HAP-1 (cell line): ENCODE measurements at regions not wholly inside any gene's neighbourhood (a gene's known extent, or its start where the extent isn't known, plus 50 kb on each side); places are given as distances from the start of the nearest gene placed in this dataset.
A peak's percentile ranks its signal among the peaks of the same experiment; 100 is the strongest.

ENCODE experiments used
- DNase-seq, 2 experiments: peaks; one replicate each; pipeline ENCODE4 v3.0.0-alpha.2; 2016 to 2020; ENCODE audit warnings: low spot score in 2 of 2
- H3K27me3 ChIP-seq: fragments of 250-450 bp; sonication (Bioruptor Pico); 2 replicates; pipeline ENCODE4 v1.5.1; 2020; ENCODE audit warnings: low read depth, mild to moderate bottlenecking, moderate library complexity
- H3K36me3 ChIP-seq: fragments of 250-450 bp; sonication (Bioruptor Pico); replicated peaks from 2 replicates; pipeline ENCODE4 v1.5.1; 2020; ENCODE audit warnings: mild to moderate bottlenecking
- H3K4me1 ChIP-seq: fragments of 250-450 bp; sonication (Bioruptor Pico); 2 replicates; pipeline ENCODE4 v1.5.1; 2020; ENCODE audit warnings: mild to moderate bottlenecking
- H3K4me3 ChIP-seq: fragments of 250-450 bp; sonication (Bioruptor Pico); 2 replicates; pipeline ENCODE4 v1.5.1; 2020; ENCODE audit warnings: mild to moderate bottlenecking, moderate library complexity
- H3K9me3 ChIP-seq: fragments of 250-450 bp; sonication (Bioruptor Pico); 2 replicates; pipeline ENCODE4 v1.5.1; 2020; ENCODE audit warnings: mild to moderate bottlenecking, moderate library complexity
- in situ Hi-C: fragments of 300-500 bp; cut with MboI; formaldehyde crosslinking; loops from 3 replicates; pipeline ENCODE4 v1.14.3; 2020; ENCODE audit warnings: low sequenced_read_pairs, inconsistent platforms, mixed read lengths

- Histone ChIP-seq H3K9me3 (no peaks in the 10 kb centered on the region), H3K4me1 (no peaks in the 10 kb centered on the region), H3K36me3 (no peaks in the 10 kb centered on the region), H3K27me3 (no peaks in the 10 kb centered on the region), H3K4me3 (no peak overlapping the region)
- in situ Hi-C loops = no loop called here
- peak in 1 of 2 experiments; percentile 11 for DNase-seq
Measured at GRCh38 chr18:79622004-79622403, 57.6 kb upstream of the CTDP1 start.

- Histone ChIP-seq H3K36me3 (no peaks in the 10 kb centered on the region), H3K27me3 (no peaks in the 10 kb centered on the region), H3K4me3 (no peak overlapping the region), H3K4me1 (no peaks in the 10 kb centered on the region), H3K9me3 (no peaks in the 10 kb centered on the region)
- in situ Hi-C loops = no loop called here
- DNase-seq = no peak
Measured at GRCh38 chr18:79624356-79625170, 55.0 kb upstream of the CTDP1 start.

- H3K27me3 ChIP-seq = no peaks in the 10 kb centered on the region
- no peaks in the 10 kb centered on the region for H3K4me1 ChIP-seq
- no peak for DNase-seq
- H3K9me3 ChIP-seq = no peaks in the 10 kb centered on the region
- in situ Hi-C loops = no loop called here
- H3K4me3 ChIP-seq = no peak overlapping the region
- H3K36me3 ChIP-seq = no peaks in the 10 kb centered on the region
Measured at GRCh38 chr18:79625195-79625923, 54.2 kb upstream of the CTDP1 start.

GRCh38 chr18:79625924-79626561, 53.6 kb upstream of the CTDP1 start:
- no peak for DNase-seq
- H3K4me3 ChIP-seq = no peak overlapping the region
- no peaks in the 10 kb centered on the region for H3K9me3 ChIP-seq
- H3K4me1 ChIP-seq = no peaks in the 10 kb centered on the region
- H3K36me3 ChIP-seq = no peaks in the 10 kb centered on the region
- H3K27me3 ChIP-seq = no peaks in the 10 kb centered on the region
- in situ Hi-C loops = no loop called here

- Histone ChIP-seq H3K36me3 (no peaks in the 10 kb centered on the region), H3K9me3 (no peaks in the 10 kb centered on the region), H3K4me1 (no peaks in the 10 kb centered on the region), H3K27me3 (no peaks in the 10 kb centered on the region), H3K4me3 (no peak overlapping the region)
- DNase-seq = no peak
- in situ Hi-C loops = no loop called here
Measured at GRCh38 chr18:79626905-79627749, 52.5 kb upstream of the CTDP1 start.

GRCh38 chr18:79627750-79628294, 51.8 kb upstream of the CTDP1 start:
- in situ Hi-C loops = no loop called here
- no peak for DNase-seq
- Histone ChIP-seq H3K36me3 (no peaks in the 10 kb centered on the region), H3K4me1 (no peaks in the 10 kb centered on the region), H3K9me3 (no peaks in the 10 kb centered on the region), H3K27me3 (no peaks in the 10 kb centered on the region), H3K4me3 (no peak overlapping the region)

- H3K9me3 ChIP-seq = no peaks in the 10 kb centered on the region
- H3K36me3 ChIP-seq = no peaks in the 10 kb centered on the region
- DNase-seq = no peak
- no peaks in the 10 kb centered on the region for H3K27me3 ChIP-seq
- in situ Hi-C loops = no loop called here
- no peaks in the 10 kb centered on the region for H3K4me1 ChIP-seq
- H3K4me3 ChIP-seq = no peak overlapping the region
Measured at GRCh38 chr18:79628416-79629248, 51.0 kb upstream of the CTDP1 start.

GRCh38 chr18:79629249-79629558, 50.4 kb upstream of the CTDP1 start:
- H3K27me3 ChIP-seq = no peaks in the 10 kb centered on the region
- in situ Hi-C loops = no loop called here
- H3K36me3 ChIP-seq = no peaks in the 10 kb centered on the region
- H3K4me1 ChIP-seq = no peaks in the 10 kb centered on the region
- no peaks in the 10 kb centered on the region for H3K9me3 ChIP-seq
- DNase-seq = no peak
- H3K4me3 ChIP-seq = no peak overlapping the region

GRCh38 chr18:79629606-79630005, 50.0 kb upstream of the CTDP1 start:
- Histone ChIP-seq H3K4me1 (no peaks in the 10 kb centered on the region), H3K36me3 (no peaks in the 10 kb centered on the region), H3K4me3 (no peak overlapping the region), H3K9me3 (no peaks in the 10 kb centered on the region), H3K27me3 (no peaks in the 10 kb centered on the region)
- no peak for DNase-seq
- in situ Hi-C loops = no loop called here
